Activated naive CD4-positive, alpha-beta T cell treated with anti-CD3 and anti-CD28 coated beads for 36 hours (primary cell): ENCODE measurements at regions not wholly inside any gene's neighbourhood (a gene's known extent, or its start where the extent isn't known, plus 50 kb on each side); places are given as distances from the start of the nearest gene placed in this dataset.

Source experiments
- CTCF ChIA-PET: fragments of 350-600 bp; sonication (Branson Sonifier 250); formaldehyde crosslinking; loops from one replicate; lab custom pipeline; 2021; ENCODE audit warnings: antibody characterized with exemption; lab: Charles Lee
- DNase-seq: peaks from one replicate; pipeline ENCODE4 v3.0.0-alpha.2; 2020
- H3K27ac Mint-ChIP-seq: one replicate; pipeline ENCODE4 v1.8.0; 2021; ENCODE audit warnings: mild to moderate bottlenecking, mixed read lengths
- H3K27me3 Mint-ChIP-seq: one replicate; pipeline ENCODE4 v1.8.0; 2021; ENCODE audit warnings: low read depth, mixed read lengths
- H3K36me3 Mint-ChIP-seq: one replicate; pipeline ENCODE4 v1.8.0; 2021; ENCODE audit warnings: low read depth, mixed read lengths
- H3K4me1 Mint-ChIP-seq: one replicate; pipeline ENCODE4 v1.8.0; 2021; ENCODE audit warnings: low read depth, mixed read lengths
- H3K4me3 Mint-ChIP-seq: one replicate; pipeline ENCODE4 v1.8.0; 2021; ENCODE audit warnings: mild to moderate bottlenecking, moderate library complexity, mixed read lengths
- H3K9me3 Mint-ChIP-seq: one replicate; pipeline ENCODE4 v1.8.0; 2021; ENCODE audit warnings: mixed read lengths
- intact Hi-C: fragments of 100-400 bp; cut with micrococcal nuclease; formaldehyde crosslinking; loops from one replicate; pipeline ENCODE4 v1.15.1; 2023

DNA sequence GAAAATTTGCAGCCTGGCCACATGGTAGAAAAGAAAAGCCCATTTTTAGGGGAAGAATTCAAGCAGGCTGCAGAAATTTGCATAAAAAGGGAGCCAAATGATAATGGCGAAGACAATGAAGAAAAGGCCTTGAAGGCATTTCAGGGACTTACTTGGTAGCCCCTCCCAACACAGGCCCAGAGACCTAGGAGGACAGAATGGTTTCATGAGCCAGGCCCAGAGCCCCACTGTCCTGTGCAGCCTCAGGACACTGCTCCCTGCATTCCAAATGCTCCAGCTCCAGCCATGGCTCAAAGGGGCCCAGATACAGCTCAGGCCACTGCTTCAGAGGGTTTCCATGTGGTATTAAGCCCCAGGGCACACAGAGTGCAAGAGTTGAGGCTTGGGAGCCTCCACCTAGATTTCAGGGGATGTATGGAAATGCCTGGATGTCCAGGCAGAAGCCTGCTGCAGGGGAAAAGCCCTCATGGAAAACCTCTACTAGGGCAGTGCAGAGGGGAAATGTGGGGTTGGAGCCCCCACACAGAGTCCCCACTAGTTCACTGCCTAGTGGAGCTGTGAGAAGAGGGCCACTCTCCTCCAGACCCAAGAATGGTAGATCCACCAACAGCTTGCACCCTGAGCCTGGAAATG lies 271.7 kb upstream of the KLF3 start:
- Mint-ChIP-seq H3K4me1 (no peaks in the 10 kb centered on the region), H3K27me3 (no peaks in the 10 kb centered on the region), H3K27ac (no peak overlapping the region), H3K4me3 (no peak overlapping the region), H3K9me3 (peaks cover 27% of the 10 kb centered on the region), H3K36me3 (peaks cover 7% of the 10 kb centered on the region)
- CTCF ChIA-PET = no interaction called here
- intact Hi-C loops = no loop called here
- DNase-seq = no peak

- H3K27ac Mint-ChIP-seq = no peak overlapping the region
- peaks cover 2% of the 10 kb centered on the region for H3K4me1 Mint-ChIP-seq
- H3K27me3 Mint-ChIP-seq = no peaks in the 10 kb centered on the region
- intact Hi-C loops = no loop called here
- H3K9me3 Mint-ChIP-seq = peaks cover 18% of the 10 kb centered on the region
- CTCF ChIA-PET = no interaction called here
- H3K4me3 Mint-ChIP-seq = no peak overlapping the region
- DNase-seq = no peak
- peaks cover 7% of the 10 kb centered on the region for H3K36me3 Mint-ChIP-seq
These were observed 267.9 kb upstream of the KLF3 start for GRCh38 chr4:38396091-38396490.

GRCh38 chr4:38396845-38397547 lies 267.0 kb upstream of the KLF3 start:
- no peak overlapping the region for H3K4me3 Mint-ChIP-seq
- H3K9me3 Mint-ChIP-seq = peaks cover 10% of the 10 kb centered on the region
- no peak for DNase-seq
- no peak overlapping the region for H3K27ac Mint-ChIP-seq
- H3K27me3 Mint-ChIP-seq = no peaks in the 10 kb centered on the region
- CTCF ChIA-PET = no interaction called here
- H3K36me3 Mint-ChIP-seq = peaks cover 3% of the 10 kb centered on the region
- intact Hi-C loops = no loop called here
- H3K4me1 Mint-ChIP-seq = peaks cover 2% of the 10 kb centered on the region

DNA sequence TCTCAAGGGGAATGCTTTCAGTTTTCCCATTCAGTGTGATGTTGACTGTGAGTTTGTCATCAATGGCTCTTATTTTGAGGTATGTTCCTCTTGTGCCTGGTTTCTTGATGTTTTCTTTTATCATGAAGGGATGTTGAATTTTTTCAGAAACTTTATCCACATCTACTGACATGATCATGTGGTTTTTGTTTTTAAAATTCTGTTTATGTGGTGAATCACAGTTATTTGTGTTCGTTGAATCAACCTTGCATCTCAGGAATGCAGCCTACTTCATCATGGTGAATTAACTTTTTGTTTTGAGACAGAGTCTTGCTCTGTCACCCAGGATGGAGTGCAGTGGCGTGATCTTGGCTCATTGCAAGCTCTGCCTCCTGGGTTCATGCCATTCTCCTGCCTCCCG lies 263.1 kb upstream of the KLF3 start:
- CTCF ChIA-PET = no interaction called here
- Mint-ChIP-seq H3K36me3 (no peaks in the 10 kb centered on the region), H3K4me1 (peaks cover 2% of the 10 kb centered on the region)

GRCh38 chr4:38406243-38406642 lies 257.8 kb upstream of the KLF3 start:
- DNase-seq = no peak
- intact Hi-C loops = no loop called here
- Mint-ChIP-seq H3K4me3 (no peak overlapping the region), H3K4me1 (peaks cover 3% of the 10 kb centered on the region), H3K9me3 (peaks cover 2% of the 10 kb centered on the region), H3K36me3 (no peaks in the 10 kb centered on the region), H3K27me3 (no peaks in the 10 kb centered on the region), H3K27ac (no peak overlapping the region)
- CTCF ChIA-PET = interaction anchor here (0.7 kb wide), 1 partner anchor 43 kb away, joined by 3 read pairs; no protein-coding TSS in a partner anchor

More for the DNA sequence above, 263.1 kb upstream of the KLF3 start:
- DNase-seq = no peak
- intact Hi-C loops = no loop called here
- no peaks in the 10 kb centered on the region for H3K27me3 Mint-ChIP-seq
- H3K4me3 Mint-ChIP-seq = no peak overlapping the region
- H3K9me3 Mint-ChIP-seq = peaks cover 2% of the 10 kb centered on the region
- no peak overlapping the region for H3K27ac Mint-ChIP-seq

DNA sequence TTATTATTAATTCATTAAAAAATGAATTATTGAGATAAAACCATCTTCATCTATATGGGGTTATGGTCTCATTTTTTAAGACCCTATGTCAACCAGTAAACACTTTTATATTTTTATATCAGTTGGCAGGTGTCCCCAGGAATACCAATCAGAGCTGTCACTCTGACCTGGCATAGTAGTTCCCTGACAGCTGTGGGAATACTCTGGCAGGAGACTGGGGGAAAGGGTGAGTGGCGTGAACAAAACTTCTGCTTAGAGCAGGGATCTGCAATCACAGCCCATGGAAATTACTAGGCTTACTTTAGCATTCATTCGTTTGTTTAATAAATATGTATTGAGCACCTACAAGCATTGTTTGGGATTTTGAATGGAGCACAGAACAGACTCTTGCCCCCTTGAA lies 254.1 kb upstream of the KLF3 start:
- intact Hi-C loops = loop anchor here (5.0 kb wide), 1 partner anchor 97 kb away; no protein-coding TSS in a partner anchor
- Mint-ChIP-seq H3K36me3 (no peaks in the 10 kb centered on the region), H3K4me3 (no peak overlapping the region), H3K27ac (no peak overlapping the region), H3K9me3 (no peaks in the 10 kb centered on the region), H3K27me3 (no peaks in the 10 kb centered on the region), H3K4me1 (peaks cover 9% of the 10 kb centered on the region)
- CTCF ChIA-PET = interaction anchor here (0.6 kb wide), 1 partner anchor 91 kb away, joined by 3 read pairs; no protein-coding TSS in a partner anchor
- DNase-seq = no peak

DNA sequence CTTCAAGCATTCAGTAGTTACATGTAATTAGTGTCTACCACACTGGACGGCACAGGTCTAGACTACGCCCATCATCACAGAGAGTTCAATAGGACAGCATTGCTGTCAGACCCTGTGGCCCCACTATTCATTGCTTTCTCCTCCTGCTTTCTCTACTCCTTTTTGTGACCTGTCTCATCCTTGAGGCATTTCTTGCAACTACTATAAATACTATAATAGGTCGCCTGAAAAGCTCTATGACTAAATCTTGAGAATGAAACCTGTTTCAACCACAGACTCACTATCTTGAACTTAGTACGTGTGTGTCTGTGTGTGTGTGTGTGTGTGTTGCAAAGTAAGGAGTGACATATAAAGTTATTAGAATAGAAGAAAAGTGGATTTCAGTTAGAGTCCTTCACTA lies 252.9 kb upstream of the KLF3 start:
- CTCF ChIA-PET = interaction anchor here (1.1 to 1.2 kb wide), 2 partner anchors 39 to 91 kb away, joined by 3 read pairs; no protein-coding TSS in a partner anchor
- no peaks in the 10 kb centered on the region for H3K27me3 Mint-ChIP-seq
- no peaks in the 10 kb centered on the region for H3K36me3 Mint-ChIP-seq
- H3K27ac Mint-ChIP-seq = no peak overlapping the region
- H3K9me3 Mint-ChIP-seq = no peaks in the 10 kb centered on the region
- intact Hi-C loops = loop anchor here (5.0 kb wide), 1 partner anchor 96 kb away; no protein-coding TSS in a partner anchor
- peak; percentile 44 for DNase-seq
- no peak overlapping the region for H3K4me3 Mint-ChIP-seq
- peaks cover 13% of the 10 kb centered on the region for H3K4me1 Mint-ChIP-seq

DNA sequence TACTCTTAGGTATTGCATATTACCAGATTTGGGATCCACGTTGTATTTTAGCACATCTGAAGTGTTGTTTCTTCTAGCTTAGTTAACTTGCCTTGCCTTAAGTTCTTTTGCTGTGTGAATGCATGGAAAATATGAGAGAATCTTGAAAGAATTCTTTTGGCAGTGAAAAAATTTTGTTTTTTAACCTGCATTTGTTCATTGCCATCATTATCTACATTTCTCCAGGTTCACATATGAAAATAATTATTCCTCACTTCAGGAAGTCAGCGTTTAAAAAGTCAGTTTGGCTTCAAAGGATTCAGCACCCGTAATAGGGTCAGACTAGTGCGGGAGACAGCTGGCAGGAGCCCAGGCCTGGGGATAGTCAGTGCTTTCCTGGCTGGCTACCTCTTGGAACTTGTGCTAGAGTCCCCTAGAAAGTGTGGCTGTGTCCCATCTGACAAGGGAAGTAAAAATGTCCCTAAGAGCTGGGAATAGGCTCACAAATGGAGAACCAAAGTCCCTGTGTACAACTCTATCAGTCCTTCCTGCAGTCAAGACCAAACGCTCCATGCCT lies 251.9 kb upstream of the KLF3 start:
- Mint-ChIP-seq H3K9me3 (no peaks in the 10 kb centered on the region), H3K27ac (no peak overlapping the region), H3K36me3 (no peaks in the 10 kb centered on the region), H3K27me3 (no peaks in the 10 kb centered on the region), H3K4me1 (peaks cover 13% of the 10 kb centered on the region), H3K4me3 (no peak overlapping the region)
- CTCF ChIA-PET = interaction anchor here (0.6 to 1.2 kb wide), 4 partner anchors 38 to 622 kb away, joined by 3 to 4 read pairs (median 3); no protein-coding TSS in a partner anchor
- intact Hi-C loops = loop anchor here (5.0 kb wide), 1 partner anchor 95 kb away; no protein-coding TSS in a partner anchor
- DNase-seq = no peak

GRCh38 chr4:38413524-38414341 lies 250.3 kb upstream of the KLF3 start:
- Mint-ChIP-seq H3K36me3 (no peaks in the 10 kb centered on the region), H3K27ac (no peak overlapping the region), H3K27me3 (no peaks in the 10 kb centered on the region), H3K9me3 (peaks cover 2% of the 10 kb centered on the region), H3K4me3 (no peak overlapping the region), H3K4me1 (peaks cover 13% of the 10 kb centered on the region)
- DNase-seq = no peak
- CTCF ChIA-PET = no interaction called here
- intact Hi-C loops = loop anchor here (5.0 kb wide), 1 partner anchor 94 kb away; no protein-coding TSS in a partner anchor

DNA sequence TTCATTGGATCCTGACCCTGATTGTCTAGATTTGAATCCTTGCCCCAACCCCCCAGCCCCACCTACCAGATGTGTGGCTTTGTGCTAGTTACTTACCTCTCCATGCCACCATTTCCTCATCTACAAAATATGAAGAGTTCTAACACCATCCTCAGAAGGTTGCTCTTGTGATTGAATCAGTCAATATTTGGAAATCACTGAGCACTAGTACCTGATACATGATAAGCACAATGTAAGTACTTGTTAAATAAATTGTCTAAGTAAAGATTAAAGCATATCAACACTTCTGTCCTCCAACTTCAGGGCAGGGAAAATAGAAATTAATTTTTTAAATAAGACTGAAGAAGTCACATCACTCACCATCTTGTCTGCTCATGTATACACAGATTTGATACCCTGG lies 249.6 kb upstream of the KLF3 start:
- no peak for DNase-seq
- CTCF ChIA-PET = no interaction called here
- intact Hi-C loops = loop anchor here (5.0 kb wide), 1 partner anchor 93 kb away; no protein-coding TSS in a partner anchor
- Mint-ChIP-seq H3K27me3 (no peaks in the 10 kb centered on the region), H3K4me3 (no peak overlapping the region), H3K36me3 (no peaks in the 10 kb centered on the region), H3K27ac (no peak overlapping the region), H3K9me3 (peaks cover 2% of the 10 kb centered on the region), H3K4me1 (peaks cover 13% of the 10 kb centered on the region)

- CTCF ChIA-PET = no interaction called here
- Mint-ChIP-seq H3K4me1 (peaks cover 13% of the 10 kb centered on the region), H3K27me3 (no peaks in the 10 kb centered on the region), H3K36me3 (peaks cover 3% of the 10 kb centered on the region), H3K4me3 (no peak overlapping the region), H3K9me3 (peaks cover 12% of the 10 kb centered on the region), H3K27ac (no peak overlapping the region)
- intact Hi-C loops = no loop called here
- DNase-seq = no peak
These were observed 248.3 kb upstream of the KLF3 start for GRCh38 chr4:38415682-38416081.

DNA sequence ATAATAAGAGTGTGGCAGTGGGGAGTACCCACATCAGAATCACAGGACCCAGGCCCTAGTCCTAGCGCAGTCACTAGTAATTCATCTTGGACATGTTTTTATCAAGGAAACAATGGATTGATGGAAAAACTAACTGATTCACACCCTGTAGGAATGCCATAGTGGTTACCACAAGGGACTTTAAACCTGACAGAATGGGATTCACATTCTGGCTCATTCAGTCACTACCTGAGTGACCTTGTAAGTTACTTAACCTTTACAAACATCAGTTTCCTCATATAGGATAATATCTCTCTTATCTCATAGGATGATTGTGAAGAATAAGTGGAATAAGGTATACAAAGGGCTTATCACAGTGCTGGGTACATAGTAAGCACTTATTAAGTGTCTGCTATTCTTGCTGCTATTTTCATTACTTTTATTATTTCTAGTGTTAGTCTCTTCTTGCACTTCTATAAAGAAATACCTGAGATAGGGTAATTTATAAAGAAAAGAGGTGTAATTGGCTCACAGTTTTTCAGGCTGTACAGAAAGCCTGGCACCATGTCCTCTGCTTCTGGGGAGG lies 247.5 kb upstream of the KLF3 start:
- Mint-ChIP-seq H3K4me3 (no peak overlapping the region), H3K36me3 (peaks cover 3% of the 10 kb centered on the region), H3K27ac (no peak overlapping the region), H3K4me1 (peaks cover 9% of the 10 kb centered on the region), H3K9me3 (peaks cover 12% of the 10 kb centered on the region), H3K27me3 (no peaks in the 10 kb centered on the region)
- CTCF ChIA-PET = no interaction called here
- DNase-seq = no peak
- intact Hi-C loops = no loop called here
